ENCODE measurements at regions not wholly inside any gene's neighbourhood (a gene's known extent, or its start where the extent isn't known, plus 50 kb on each side); places are given as distances from the start of the nearest gene placed in this dataset.

DNA sequence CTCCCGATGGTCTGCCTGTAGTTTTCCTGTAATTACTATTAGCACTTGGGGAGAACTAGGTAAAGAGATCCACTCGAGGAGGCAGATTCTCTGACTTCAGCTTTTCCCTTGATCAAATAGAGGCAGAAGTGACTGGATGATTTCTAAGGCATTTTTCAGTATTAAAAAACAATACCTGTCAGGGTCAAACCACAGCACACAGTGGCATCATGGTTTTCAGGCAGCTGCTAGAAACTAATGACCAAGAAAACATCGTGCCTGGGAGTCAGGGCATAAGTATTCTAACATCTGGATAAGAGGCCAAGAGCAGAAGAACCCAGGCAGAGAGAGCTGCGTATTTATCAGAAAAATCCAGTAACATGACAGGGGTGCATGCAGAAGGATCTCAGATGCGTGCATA, 419.9 kb downstream of the TUSC7 start:
- no peak overlapping the region for H2BK120ac ChIP-seq (ENCODE audit: low read depth, low read length)
- no CpG with 5 or more reads among the region's 5 CpGs for WGBS (ENCODE audit: extremely low coverage, insufficient coverage, low lambda C conversion rate)

DNA sequence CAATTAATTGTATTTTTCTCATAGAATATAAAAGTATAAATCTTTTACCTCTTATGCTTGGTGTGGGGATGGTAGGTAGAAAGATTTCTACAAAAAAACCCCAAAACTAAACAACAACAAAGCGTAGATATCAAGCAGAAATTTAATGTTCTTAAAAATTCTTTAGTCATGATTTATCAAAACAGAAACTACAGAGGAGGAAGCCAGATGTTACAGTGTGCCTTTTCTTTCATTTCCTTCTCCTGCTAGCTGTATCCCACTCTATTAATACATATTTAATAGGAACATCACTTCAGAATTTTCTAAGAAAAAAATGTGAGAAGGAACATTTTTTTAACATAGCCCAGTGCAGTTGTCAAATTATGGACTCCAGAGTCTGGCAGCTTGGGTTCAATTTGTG, 420.6 kb downstream of the TUSC7 start:
- no peak for DNase-seq
- no CpG with 5 or more reads among the region's 1 CpG for WGBS (ENCODE audit: extremely low coverage, insufficient coverage, low lambda C conversion rate)
- Histone ChIP-seq H3K18ac (ENCODE audit: low read length) (no peak overlapping the region), H3K36me3 (ENCODE audit: control insufficient read depth, insufficient read depth, low read length) (no peaks in the 10 kb centered on the region), H2AK5ac (ENCODE audit: low read length) (no peak overlapping the region), H3K23ac (ENCODE audit: low read length) (no peak overlapping the region), H3K79me2 (ENCODE audit: control insufficient read depth, insufficient read depth, low read length) (no peaks in the 10 kb centered on the region), H3K4ac (ENCODE audit: low read depth, low read length) (no peak overlapping the region), H2BK120ac (ENCODE audit: low read depth, low read length) (no peak overlapping the region), H3K56ac (ENCODE audit: low read length) (no peak overlapping the region), H2BK5ac (ENCODE audit: low read length) (no peak overlapping the region), H3K27me3 (ENCODE audit: insufficient read depth, low read length, poor library complexity) (no peaks in the 10 kb centered on the region), H3K4me2 (ENCODE audit: low read length) (no peak overlapping the region), H3K4me1 (ENCODE audit: control insufficient read depth, low read depth, low read length) (no peaks in the 10 kb centered on the region), H3K27ac (ENCODE audit: low read depth, low read length) (no peak overlapping the region), H3K4me3 (ENCODE audit: low read length) (no peak overlapping the region), H3K79me1 (ENCODE audit: low read length) (no peaks in the 10 kb centered on the region), H3K9ac (ENCODE audit: low read length) (no peak overlapping the region), H4K5ac (ENCODE audit: low read length) (no peak overlapping the region), H2BK15ac (replicated peaks; ENCODE audit: low read depth) (no peak overlapping the region), H4K8ac (ENCODE audit: low read depth, low read length) (no peak overlapping the region)

More for the DNA sequence above, 419.9 kb downstream of the TUSC7 start:
- Histone ChIP-seq H2AK5ac (ENCODE audit: low read length) (no peak overlapping the region), H3K4ac (ENCODE audit: low read depth, low read length) (no peak overlapping the region), H3K27me3 (ENCODE audit: insufficient read depth, low read length, poor library complexity) (no peaks in the 10 kb centered on the region), H3K4me2 (ENCODE audit: low read length) (no peak overlapping the region), H2BK5ac (ENCODE audit: low read length) (no peak overlapping the region), H3K4me1 (ENCODE audit: control insufficient read depth, low read depth, low read length) (no peaks in the 10 kb centered on the region), H3K56ac (ENCODE audit: low read length) (no peak overlapping the region), H3K9ac (ENCODE audit: low read length) (no peak overlapping the region), H3K36me3 (ENCODE audit: control insufficient read depth, insufficient read depth, low read length) (no peaks in the 10 kb centered on the region), H3K79me2 (ENCODE audit: control insufficient read depth, insufficient read depth, low read length) (no peaks in the 10 kb centered on the region), H3K23ac (ENCODE audit: low read length) (no peak overlapping the region), H3K18ac (ENCODE audit: low read length) (no peak overlapping the region), H4K5ac (ENCODE audit: low read length) (no peak overlapping the region), H3K79me1 (ENCODE audit: low read length) (no peaks in the 10 kb centered on the region), H3K27ac (ENCODE audit: low read depth, low read length) (no peak overlapping the region), H3K4me3 (ENCODE audit: low read length) (no peak overlapping the region), H4K8ac (ENCODE audit: low read depth, low read length) (no peak overlapping the region), H2BK15ac (replicated peaks; ENCODE audit: low read depth) (no peak overlapping the region)
- DNase-seq = no peak

DNA sequence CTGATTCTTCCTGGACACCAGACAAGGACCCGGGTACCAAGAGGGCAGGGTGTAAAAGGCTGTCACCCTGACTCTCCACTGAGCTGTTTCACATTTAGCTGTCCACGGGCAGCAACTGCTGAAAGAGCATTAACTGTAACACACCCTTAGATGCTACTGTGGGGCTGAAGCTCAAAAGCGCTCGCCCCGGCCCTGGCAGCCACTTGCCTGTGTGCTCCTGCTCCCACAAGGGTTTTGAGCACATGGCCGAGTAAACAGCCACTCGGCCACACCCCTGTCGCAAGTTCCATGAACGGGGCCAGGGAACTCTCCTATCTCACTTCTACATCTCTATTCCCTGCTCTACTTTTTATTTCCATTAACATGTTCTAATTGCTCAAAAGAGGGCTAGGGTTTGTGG, 421.7 kb downstream of the TUSC7 start:
- DNase-seq = no peak
- no CpG with 5 or more reads among the region's 9 CpGs for WGBS (ENCODE audit: extremely low coverage, insufficient coverage, low lambda C conversion rate)

DNA sequence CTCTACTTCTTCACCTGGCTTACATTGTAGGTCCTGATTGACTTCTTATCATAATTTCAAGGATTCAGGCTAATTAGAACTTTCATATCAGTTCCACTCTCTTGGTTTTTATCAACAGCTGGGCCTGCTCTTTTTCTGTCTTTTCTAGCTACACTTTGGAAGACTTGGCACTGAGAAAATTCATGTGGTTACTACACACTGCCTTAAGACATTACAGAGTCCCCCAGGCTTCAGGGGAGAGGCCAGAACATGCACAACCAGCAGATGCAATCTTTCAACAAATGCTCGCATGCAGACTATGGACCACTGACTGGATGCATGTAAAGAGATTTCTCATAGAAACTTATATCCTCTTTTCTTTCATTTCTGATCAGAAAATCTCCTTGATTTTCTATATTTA, 423.5 kb downstream of the TUSC7 start:
- Histone ChIP-seq H3K4ac (ENCODE audit: low read depth, low read length) (no peak overlapping the region), H3K23ac (ENCODE audit: low read length) (no peak overlapping the region), H3K27me3 (ENCODE audit: insufficient read depth, low read length, poor library complexity) (no peaks in the 10 kb centered on the region), H3K4me2 (ENCODE audit: low read length) (no peak overlapping the region), H2BK15ac (replicated peaks; ENCODE audit: low read depth) (no peak overlapping the region), H3K4me1 (ENCODE audit: control insufficient read depth, low read depth, low read length) (no peaks in the 10 kb centered on the region), H3K4me3 (ENCODE audit: low read length) (no peak overlapping the region), H3K79me2 (ENCODE audit: control insufficient read depth, insufficient read depth, low read length) (no peaks in the 10 kb centered on the region), H3K56ac (ENCODE audit: low read length) (no peak overlapping the region), H3K18ac (ENCODE audit: low read length) (no peak overlapping the region), H2AK5ac (ENCODE audit: low read length) (no peak overlapping the region), H3K9ac (ENCODE audit: low read length) (no peak overlapping the region), H3K27ac (ENCODE audit: low read depth, low read length) (no peak overlapping the region), H4K5ac (ENCODE audit: low read length) (no peak overlapping the region), H4K8ac (ENCODE audit: low read depth, low read length) (no peak overlapping the region), H3K79me1 (ENCODE audit: low read length) (no peaks in the 10 kb centered on the region), H2BK5ac (ENCODE audit: low read length) (no peak overlapping the region), H3K36me3 (ENCODE audit: control insufficient read depth, insufficient read depth, low read length) (no peaks in the 10 kb centered on the region), H2BK120ac (ENCODE audit: low read depth, low read length) (no peak overlapping the region)
- DNase-seq = no peak
- WGBS (ENCODE audit: extremely low coverage, insufficient coverage, low lambda C conversion rate) = no CpG with 5 or more reads among the region's 1 CpG

More for the DNA sequence above, 421.7 kb downstream of the TUSC7 start:
- Histone ChIP-seq H4K5ac (ENCODE audit: low read length) (no peak overlapping the region), H3K27ac (ENCODE audit: low read depth, low read length) (no peak overlapping the region), H3K4me2 (ENCODE audit: low read length) (no peak overlapping the region), H3K4me1 (ENCODE audit: control insufficient read depth, low read depth, low read length) (no peaks in the 10 kb centered on the region), H2BK5ac (ENCODE audit: low read length) (no peak overlapping the region), H3K79me2 (ENCODE audit: control insufficient read depth, insufficient read depth, low read length) (no peaks in the 10 kb centered on the region), H2AK5ac (ENCODE audit: low read length) (no peak overlapping the region), H3K79me1 (ENCODE audit: low read length) (no peaks in the 10 kb centered on the region), H3K4ac (ENCODE audit: low read depth, low read length) (no peak overlapping the region), H3K36me3 (ENCODE audit: control insufficient read depth, insufficient read depth, low read length) (no peaks in the 10 kb centered on the region), H3K4me3 (ENCODE audit: low read length) (no peak overlapping the region), H3K27me3 (ENCODE audit: insufficient read depth, low read length, poor library complexity) (no peaks in the 10 kb centered on the region), H4K8ac (ENCODE audit: low read depth, low read length) (no peak overlapping the region), H3K56ac (ENCODE audit: low read length) (no peak overlapping the region), H3K23ac (ENCODE audit: low read length) (no peak overlapping the region), H3K9ac (ENCODE audit: low read length) (no peak overlapping the region), H2BK120ac (ENCODE audit: low read depth, low read length) (no peak overlapping the region), H3K18ac (ENCODE audit: low read length) (no peak overlapping the region), H2BK15ac (replicated peaks; ENCODE audit: low read depth) (no peak overlapping the region)

DNA sequence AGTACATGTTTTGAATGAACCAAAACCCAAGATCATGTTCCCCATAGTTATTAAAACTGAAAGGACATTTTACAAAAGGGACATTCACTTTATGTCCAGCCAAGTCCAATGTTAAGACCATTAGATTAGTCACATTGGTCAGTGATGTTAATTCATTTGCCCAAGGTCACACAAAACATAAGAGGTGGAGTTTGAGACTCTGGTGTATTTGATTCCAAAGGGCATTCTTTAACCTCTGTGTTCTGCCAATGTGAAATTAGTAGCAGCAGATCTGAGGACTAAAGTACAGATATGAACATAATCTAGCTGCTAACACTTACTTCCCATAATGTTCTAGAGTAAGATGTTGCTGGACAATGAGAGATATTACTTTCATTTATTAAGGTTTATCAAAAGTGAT, 425.6 kb downstream of the TUSC7 start:
- H3K56ac ChIP-seq (ENCODE audit: low read length) = no peak overlapping the region
- no peak overlapping the region for H3K27ac ChIP-seq (ENCODE audit: low read depth, low read length)
- no peak for DNase-seq
- no peaks in the 10 kb centered on the region for H3K79me2 ChIP-seq (ENCODE audit: control insufficient read depth, insufficient read depth, low read length)
- no peak overlapping the region for H2BK5ac ChIP-seq (ENCODE audit: low read length)
- no peak overlapping the region for H3K9ac ChIP-seq (ENCODE audit: low read length)
- no peak overlapping the region for H4K5ac ChIP-seq (ENCODE audit: low read length)
- no peak overlapping the region for H3K18ac ChIP-seq (ENCODE audit: low read length)
- no peaks in the 10 kb centered on the region for H3K27me3 ChIP-seq (ENCODE audit: insufficient read depth, low read length, poor library complexity)
- H2BK120ac ChIP-seq (ENCODE audit: low read depth, low read length) = no peak overlapping the region
- H3K4me2 ChIP-seq (ENCODE audit: low read length) = no peak overlapping the region
- no peak overlapping the region for H3K4me3 ChIP-seq (ENCODE audit: low read length)
- H2AK5ac ChIP-seq (ENCODE audit: low read length) = no peak overlapping the region
- no peaks in the 10 kb centered on the region for H3K4me1 ChIP-seq (ENCODE audit: control insufficient read depth, low read depth, low read length)
- no peak overlapping the region for H3K23ac ChIP-seq (ENCODE audit: low read length)
- H2BK15ac ChIP-seq (replicated peaks; ENCODE audit: low read depth) = no peak overlapping the region
- no peaks in the 10 kb centered on the region for H3K36me3 ChIP-seq (ENCODE audit: control insufficient read depth, insufficient read depth, low read length)
- H3K79me1 ChIP-seq (ENCODE audit: low read length) = no peaks in the 10 kb centered on the region
- no peak overlapping the region for H4K8ac ChIP-seq (ENCODE audit: low read depth, low read length)
- no peak overlapping the region for H3K4ac ChIP-seq (ENCODE audit: low read depth, low read length)

DNA sequence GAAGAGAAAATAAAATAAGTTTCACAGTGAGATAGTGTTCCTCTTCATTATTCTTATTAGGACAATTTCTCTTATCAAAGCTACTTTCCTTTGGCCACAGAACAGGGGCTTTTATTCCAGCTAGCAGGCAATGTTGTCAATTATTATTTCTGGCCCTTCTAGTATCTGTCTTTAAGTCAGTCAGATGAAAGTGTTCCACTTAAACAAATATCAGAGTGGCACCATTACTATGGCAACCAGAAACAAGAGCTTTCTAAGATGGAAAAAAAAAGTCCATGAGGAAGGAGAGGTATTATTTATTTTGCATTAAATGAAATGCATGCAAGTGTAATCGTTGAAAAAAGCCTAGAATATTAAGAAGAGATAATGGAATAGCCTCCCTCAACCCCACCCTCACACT, 426.4 kb downstream of the TUSC7 start:
- H3K27ac ChIP-seq (ENCODE audit: low read depth, low read length) = no peak overlapping the region
- no peaks in the 10 kb centered on the region for H3K4me1 ChIP-seq (ENCODE audit: control insufficient read depth, low read depth, low read length)
- no peaks in the 10 kb centered on the region for H3K27me3 ChIP-seq (ENCODE audit: insufficient read depth, low read length, poor library complexity)
- H3K9ac ChIP-seq (ENCODE audit: low read length) = no peak overlapping the region
- H3K79me1 ChIP-seq (ENCODE audit: low read length) = no peaks in the 10 kb centered on the region
- H3K4me3 ChIP-seq (ENCODE audit: low read length) = no peak overlapping the region
- DNase-seq = no peak
- H3K23ac ChIP-seq (ENCODE audit: low read length) = no peak overlapping the region
- H3K4me2 ChIP-seq (ENCODE audit: low read length) = no peak overlapping the region
- H2AK5ac ChIP-seq (ENCODE audit: low read length) = no peak overlapping the region
- H2BK120ac ChIP-seq (ENCODE audit: low read depth, low read length) = no peak overlapping the region
- H3K4ac ChIP-seq (ENCODE audit: low read depth, low read length) = no peak overlapping the region
- no peak overlapping the region for H2BK5ac ChIP-seq (ENCODE audit: low read length)
- no peak overlapping the region for H3K18ac ChIP-seq (ENCODE audit: low read length)
- WGBS (ENCODE audit: extremely low coverage, insufficient coverage, low lambda C conversion rate) = no CpG with 5 or more reads among the region's 1 CpG
- H3K56ac ChIP-seq (ENCODE audit: low read length) = no peak overlapping the region
- no peak overlapping the region for H4K8ac ChIP-seq (ENCODE audit: low read depth, low read length)
- no peaks in the 10 kb centered on the region for H3K36me3 ChIP-seq (ENCODE audit: control insufficient read depth, insufficient read depth, low read length)
- no peak overlapping the region for H4K5ac ChIP-seq (ENCODE audit: low read length)
- no peaks in the 10 kb centered on the region for H3K79me2 ChIP-seq (ENCODE audit: control insufficient read depth, insufficient read depth, low read length)
- no peak overlapping the region for H2BK15ac ChIP-seq (replicated peaks; ENCODE audit: low read depth)

All from mesendoderm (in vitro differentiated cells).